Karpas-422 (cell line): ENCODE measurements at regions not wholly inside any gene's neighbourhood (a gene's known extent, or its start where the extent isn't known, plus 50 kb on each side); places are given as distances from the start of the nearest gene placed in this dataset.
"Not testable (repeated sequence)": the region's sequence is repeated elsewhere in the genome, so short reads cannot be mapped to it uniquely, and the experiment has no call there.

ENCODE experiments used
- DNase-seq: peaks from one replicate; pipeline ENCODE4 v3.0.0-alpha.2; 2015
- H2AFZ ChIP-seq: fragments of 200-600 bp; sonication (generic); 2 replicates; pipeline ENCODE4 v1.6.1; 2014; ENCODE audit warnings: antibody characterized with exemption, low read length, mixed read lengths
- H3K27ac ChIP-seq: fragments of 200-600 bp; sonication (generic); 2 replicates; pipeline ENCODE4 v1.5.1; 2014; ENCODE audit warnings: mild to moderate bottlenecking, low read length, moderate library complexity
- H3K27me3 ChIP-seq: fragments of 200-600 bp; sonication (generic); 2 replicates; pipeline ENCODE4 v1.6.1; 2014; ENCODE audit warnings: low read length, mixed read lengths
- H3K36me3 ChIP-seq: fragments of 200-600 bp; sonication (generic); 2 replicates; pipeline ENCODE4 v1.6.1; 2014; ENCODE audit warnings: low read length, mixed read lengths; ENCODE audit not compliant: insufficient read depth
- H3K4me1 ChIP-seq: fragments of 200-600 bp; sonication (generic); 2 replicates; pipeline ENCODE4 v1.6.1; 2014; ENCODE audit warnings: mild to moderate bottlenecking, low read length, mixed read lengths
- H3K4me2 ChIP-seq: fragments of 200-600 bp; sonication (generic); 2 replicates; pipeline ENCODE4 v1.6.1; 2014; ENCODE audit warnings: low read length, low read depth, mild to moderate bottlenecking; ENCODE audit not compliant: poor library complexity, severe bottlenecking
- H3K4me3 ChIP-seq: fragments of 200-600 bp; sonication (generic); 2 replicates; pipeline ENCODE4 v1.5.1; 2014; ENCODE audit warnings: mild to moderate bottlenecking, antibody characterized with exemption, low read length, mixed read lengths
- H3K79me2 ChIP-seq: fragments of 200-600 bp; sonication (generic); 2 replicates; pipeline ENCODE4 v1.6.1; 2014; ENCODE audit warnings: mild to moderate bottlenecking, low read length, mixed read lengths
- H3K9ac ChIP-seq: fragments of 200-600 bp; sonication (generic); 2 replicates; pipeline ENCODE4 v1.6.0; 2014; ENCODE audit warnings: low read length
- H3K9me2 ChIP-seq: fragments of 200-600 bp; sonication (generic), shearing (Covaris generic); replicated peaks from 2 replicates; pipeline ENCODE4 v1.6.0; 2014; ENCODE audit warnings: mild to moderate bottlenecking, low read length, moderate library complexity; ENCODE audit not compliant: insufficient read depth
- H3K9me3 ChIP-seq: fragments of 300-700, 200-600 bp; sonication (generic); 2 replicates; pipeline ENCODE4 v1.6.1; 2014; ENCODE audit warnings: low read length, mixed read lengths
- H4K20me1 ChIP-seq: fragments of 200-600 bp; sonication (generic); 2 replicates; pipeline ENCODE4 v1.6.1; 2014; ENCODE audit warnings: mild to moderate bottlenecking, antibody characterized with exemption, low read length, low read depth; ENCODE audit not compliant: insufficient read depth

DNA sequence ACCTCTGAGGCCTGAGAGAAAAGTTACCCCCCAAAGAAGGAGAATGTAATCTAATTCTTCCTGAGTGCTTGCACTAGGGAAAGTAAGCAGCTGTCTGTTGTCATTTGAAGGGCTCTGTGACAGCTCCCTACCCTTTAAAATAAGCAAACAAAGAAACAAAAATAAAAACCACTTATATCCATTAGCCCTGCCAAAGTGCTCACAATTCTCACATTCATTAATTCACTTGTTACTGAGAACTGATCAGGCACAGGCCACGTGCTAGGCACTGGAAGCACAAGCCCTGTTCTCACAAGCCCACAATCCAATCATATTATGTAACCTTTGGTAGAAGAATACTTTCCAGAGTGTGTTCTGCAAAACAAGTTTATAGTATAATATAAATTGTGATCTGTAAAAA, 199.4 kb downstream of the ZC3H11B start:
- Histone ChIP-seq H3K9me3 (no peaks in the 10 kb centered on the region), H2AFZ (no peak overlapping the region), H4K20me1 (no peaks in the 10 kb centered on the region), H3K36me3 (no peaks in the 10 kb centered on the region), H3K9ac (no peak overlapping the region), H3K4me2 (no peak overlapping the region), H3K9me2 (no peaks in the 10 kb centered on the region), H3K27me3 (no peaks in the 10 kb centered on the region), H3K4me1 (0 out of 2 replicates have a peak, but pooled peaks cover 3% of the 10 kb centered on the region), H3K4me3 (no peak overlapping the region), H3K27ac (no peak overlapping the region), H3K79me2 (no peaks in the 10 kb centered on the region)
- no peak for DNase-seq

DNA sequence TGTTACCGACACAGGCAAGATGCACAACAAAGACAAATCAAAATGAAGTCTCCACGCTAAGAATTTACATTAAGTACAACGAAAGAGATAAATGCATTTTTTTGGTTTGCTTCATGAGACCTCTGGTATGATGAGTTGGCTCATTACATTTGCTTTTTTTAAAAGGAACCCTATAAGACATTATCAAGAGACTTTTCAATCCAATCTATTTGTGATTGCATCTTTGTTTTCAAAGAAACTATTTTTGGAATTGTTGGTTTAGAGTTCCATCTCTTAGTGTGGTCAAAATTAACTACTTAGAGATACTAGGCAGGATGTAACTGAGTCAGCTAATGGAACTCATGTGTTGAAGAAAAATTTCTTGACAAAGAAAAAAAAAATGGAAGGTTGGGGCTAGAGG, 200.1 kb downstream of the ZC3H11B start:
- H3K79me2 ChIP-seq, result no peaks in the 10 kb centered on the region
- no peaks in the 10 kb centered on the region for H3K9me2 ChIP-seq
- no peaks in the 10 kb centered on the region for H4K20me1 ChIP-seq
- H3K27me3 ChIP-seq, result no peaks in the 10 kb centered on the region
- no peak overlapping the region for H3K9ac ChIP-seq
- no peak overlapping the region for H3K4me3 ChIP-seq
- DNase-seq, result no peak
- H3K9me3 ChIP-seq, result no peaks in the 10 kb centered on the region
- H3K36me3 ChIP-seq, result no peaks in the 10 kb centered on the region
- H3K4me1 ChIP-seq, result 0 out of 2 replicates have a peak, but pooled peaks cover 3% of the 10 kb centered on the region
- no peak overlapping the region for H3K4me2 ChIP-seq
- no peak overlapping the region for H2AFZ ChIP-seq
- no peak overlapping the region for H3K27ac ChIP-seq

DNA sequence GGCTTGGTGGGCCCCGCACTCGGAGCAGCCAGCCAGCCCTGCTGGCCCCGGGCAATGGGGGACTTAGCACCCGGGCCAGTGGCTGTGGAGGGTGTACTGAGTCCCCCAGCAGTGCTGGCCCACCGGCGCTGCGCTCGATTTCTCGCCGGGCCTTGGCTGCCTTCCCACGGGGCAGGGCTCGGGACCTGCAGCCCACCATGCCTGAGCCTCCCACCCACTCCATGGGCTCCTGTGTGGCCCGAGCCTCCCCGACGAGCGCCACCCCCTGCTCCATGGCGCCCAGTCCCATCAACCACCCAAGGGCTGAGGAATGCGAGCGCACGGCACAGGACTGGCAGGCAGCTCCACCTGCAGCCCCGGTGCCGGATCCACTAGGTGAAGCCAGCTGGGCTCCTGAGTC, 202.2 kb downstream of the ZC3H11B start:
- not testable (repeated sequence) for H3K4me3 ChIP-seq, H3K9me2 ChIP-seq, H3K9ac ChIP-seq, H3K4me1 ChIP-seq, H3K4me2 ChIP-seq, H3K27me3 ChIP-seq, H4K20me1 ChIP-seq, DNase-seq, H2AFZ ChIP-seq, H3K36me3 ChIP-seq, H3K79me2 ChIP-seq, H3K9me3 ChIP-seq, H3K27ac ChIP-seq

DNA sequence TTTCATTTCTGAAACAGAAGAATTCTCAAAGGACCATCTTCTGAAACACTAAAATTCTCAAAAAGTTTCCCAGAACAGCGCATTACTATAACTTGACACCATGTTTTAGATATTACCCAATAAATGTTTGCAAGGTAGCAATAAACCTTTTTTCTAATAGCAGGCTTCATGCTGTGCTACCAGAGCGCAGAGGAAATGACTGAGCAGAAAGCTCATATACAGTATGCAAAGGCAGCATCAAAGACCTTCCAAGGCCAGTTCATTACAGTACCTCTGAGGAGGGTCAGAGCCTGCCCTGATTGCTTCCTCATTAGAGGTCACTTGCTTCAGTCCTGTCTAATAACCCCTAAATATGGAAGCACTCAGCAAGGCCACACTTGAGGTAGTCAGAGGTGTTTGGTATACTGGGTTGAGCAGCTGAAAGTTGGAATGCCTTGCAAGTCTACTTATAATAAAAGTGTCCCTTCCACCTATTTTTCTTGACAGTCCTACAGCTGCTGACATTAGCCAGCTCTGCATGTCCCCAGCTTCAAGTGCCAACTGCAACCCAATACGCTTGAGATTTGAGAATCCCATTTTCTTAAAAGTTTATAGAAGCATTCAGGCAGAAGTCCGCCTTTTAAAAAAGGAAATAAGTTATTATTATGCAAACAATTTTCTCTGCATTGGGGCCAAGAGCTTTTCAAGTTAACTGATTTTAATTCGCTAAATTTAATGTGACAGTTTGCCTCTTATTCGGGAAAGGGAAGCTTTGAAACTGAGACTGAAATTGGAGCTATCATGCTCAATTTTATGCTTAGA, 207.2 kb downstream of the ZC3H11B start:
- no peaks in the 10 kb centered on the region for H3K9me2 ChIP-seq
- H3K4me3 ChIP-seq, result no peak overlapping the region
- H3K9me3 ChIP-seq, result no peaks in the 10 kb centered on the region
- H3K36me3 ChIP-seq, result no peaks in the 10 kb centered on the region
- no peaks in the 10 kb centered on the region for H3K27me3 ChIP-seq
- H3K79me2 ChIP-seq, result no peaks in the 10 kb centered on the region
- no peak overlapping the region for H2AFZ ChIP-seq
- no peaks in the 10 kb centered on the region for H3K4me1 ChIP-seq
- H3K27ac ChIP-seq, result no peak overlapping the region
- no peak overlapping the region for H3K4me2 ChIP-seq
- peaks cover 4% of the 10 kb centered on the region; the same call in 1 of the 2 replicates for H4K20me1 ChIP-seq
- H3K9ac ChIP-seq, result no peak overlapping the region
- no peak for DNase-seq

DNA sequence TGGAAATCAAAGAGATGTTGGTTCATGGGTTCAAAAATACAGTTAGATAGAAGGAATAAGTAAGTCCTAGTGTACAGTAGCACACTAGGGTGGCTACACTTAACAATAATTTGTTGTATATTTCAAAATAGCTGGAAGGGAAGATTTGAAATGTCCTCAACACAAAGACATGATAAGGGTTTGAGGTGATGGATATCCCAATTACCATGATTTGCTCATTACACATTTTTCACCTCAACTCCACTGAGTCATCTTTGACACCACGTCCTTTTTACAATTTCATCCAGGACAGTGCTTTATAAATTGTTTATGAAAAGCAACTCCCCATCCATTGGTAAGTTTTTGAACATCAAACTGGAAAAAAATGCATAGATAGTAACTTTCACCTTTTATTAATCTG, 208.3 kb downstream of the ZC3H11B start:
- Histone ChIP-seq H2AFZ (no peak overlapping the region), H3K27me3 (no peaks in the 10 kb centered on the region), H3K36me3 (no peaks in the 10 kb centered on the region), H3K4me1 (no peaks in the 10 kb centered on the region), H3K79me2 (no peaks in the 10 kb centered on the region), H3K9me2 (no peaks in the 10 kb centered on the region), H4K20me1 (peaks cover 4% of the 10 kb centered on the region; the same call in 1 of the 2 replicates), H3K9ac (no peak overlapping the region), H3K4me2 (no peak overlapping the region), H3K27ac (no peak overlapping the region), H3K9me3 (no peaks in the 10 kb centered on the region), H3K4me3 (no peak overlapping the region)
- DNase-seq, result no peak

- Histone ChIP-seq H2AFZ (no peak overlapping the region), H3K9me2 (no peaks in the 10 kb centered on the region), H3K9me3 (no peaks in the 10 kb centered on the region), H4K20me1 (peaks cover 4% of the 10 kb centered on the region; the same call in 1 of the 2 replicates), H3K27me3 (no peaks in the 10 kb centered on the region), H3K36me3 (no peaks in the 10 kb centered on the region), H3K27ac (no peak overlapping the region), H3K79me2 (no peaks in the 10 kb centered on the region), H3K4me2 (no peak overlapping the region), H3K9ac (no peak overlapping the region), H3K4me3 (no peak overlapping the region), H3K4me1 (no peaks in the 10 kb centered on the region)
- DNase-seq, result no peak
Observed at GRCh38 chr1:219402925-219403324, 210.0 kb downstream of the ZC3H11B start.

DNA sequence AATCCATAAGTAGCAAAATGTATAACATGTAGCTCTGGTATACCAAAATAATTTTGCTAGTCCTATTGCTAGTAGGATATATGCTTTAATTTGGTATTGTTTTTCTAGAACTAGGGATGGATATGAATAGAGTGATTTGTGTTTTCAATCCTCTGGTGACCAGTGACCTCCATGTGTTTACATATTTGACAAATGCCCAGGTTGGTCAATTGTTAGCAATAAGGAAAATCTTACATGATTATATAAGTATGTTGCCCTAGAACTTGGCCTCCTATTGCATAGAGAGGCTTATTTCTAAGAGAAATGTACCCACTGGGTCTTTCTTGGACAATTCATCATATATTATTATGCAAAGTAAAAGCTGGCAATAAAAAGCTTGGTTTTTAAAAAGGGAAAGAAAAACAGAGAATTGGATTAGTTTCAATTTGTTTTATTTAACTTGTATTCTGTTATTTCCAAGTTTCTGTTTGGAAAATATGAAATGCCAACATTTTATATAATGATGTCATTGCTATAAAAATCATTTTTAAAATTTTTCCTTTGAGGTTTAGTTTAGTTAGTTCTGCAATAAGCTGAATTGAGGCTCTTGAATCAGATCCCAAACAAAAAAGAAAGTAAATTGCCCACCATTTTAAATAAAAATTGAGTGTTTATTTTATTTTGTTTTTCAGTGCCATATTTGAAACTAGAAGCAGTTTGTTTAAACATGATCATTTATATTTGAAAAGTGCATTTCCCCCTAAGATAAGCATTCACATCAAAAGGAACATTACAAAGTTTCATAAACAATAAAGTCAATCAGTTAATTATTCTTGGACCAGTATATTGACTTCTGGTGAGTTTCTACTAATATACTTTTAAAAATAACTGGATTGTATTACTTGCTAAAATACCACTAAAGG, 210.9 kb downstream of the ZC3H11B start:
- Histone ChIP-seq H3K27me3 (no peaks in the 10 kb centered on the region), H3K4me3 (no peak overlapping the region), H3K9ac (no peak overlapping the region), H3K4me2 (no peak overlapping the region), H2AFZ (no peak overlapping the region), H3K9me2 (no peaks in the 10 kb centered on the region), H3K27ac (no peak overlapping the region), H3K36me3 (no peaks in the 10 kb centered on the region), H3K9me3 (no peaks in the 10 kb centered on the region), H4K20me1 (peaks cover 4% of the 10 kb centered on the region; the same call in 1 of the 2 replicates), H3K79me2 (no peaks in the 10 kb centered on the region), H3K4me1 (no peaks in the 10 kb centered on the region)
- DNase-seq, result no peak

DNA sequence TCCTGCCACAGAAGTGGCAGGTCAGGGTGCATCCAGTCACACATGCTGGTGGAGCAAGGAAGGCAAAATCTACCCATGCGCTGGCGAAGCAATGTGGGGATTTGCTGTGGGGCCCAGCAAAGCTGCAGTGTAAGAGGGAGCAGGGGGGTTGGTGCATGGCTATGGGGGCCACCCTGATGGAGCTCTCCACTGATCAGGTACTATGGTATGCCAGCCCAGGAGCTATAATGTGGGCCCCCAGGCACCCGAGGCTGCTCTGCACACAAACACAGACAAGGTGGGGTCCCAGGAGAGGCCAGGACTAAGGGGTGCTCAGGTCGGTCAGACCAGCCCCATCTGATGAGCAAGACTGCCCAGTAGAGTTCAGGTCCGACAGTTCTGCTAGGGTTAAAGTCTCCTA, 213.5 kb downstream of the ZC3H11B start:
- H3K27ac ChIP-seq, result no peak overlapping the region
- no peaks in the 10 kb centered on the region for H3K27me3 ChIP-seq
- H3K9ac ChIP-seq, result no peak overlapping the region
- DNase-seq, result no peak
- H3K79me2 ChIP-seq, result no peaks in the 10 kb centered on the region
- no peak overlapping the region for H3K4me3 ChIP-seq
- no peaks in the 10 kb centered on the region for H3K4me1 ChIP-seq
- no peak overlapping the region for H3K4me2 ChIP-seq
- H3K9me3 ChIP-seq, result no peaks in the 10 kb centered on the region
- H2AFZ ChIP-seq, result no peak overlapping the region
- H3K9me2 ChIP-seq, result no peaks in the 10 kb centered on the region
- no peaks in the 10 kb centered on the region for H3K36me3 ChIP-seq
- peaks cover under 1% of the 10 kb centered on the region; the same call in 1 of the 2 replicates for H4K20me1 ChIP-seq
